ENCODE measurements at regions not wholly inside any gene's neighbourhood (a gene's known extent, or its start where the extent isn't known, plus 50 kb on each side); places are given as distances from the start of the nearest gene placed in this dataset.
"Not testable (repeated sequence)": the region's sequence is repeated elsewhere in the genome, so short reads cannot be mapped to it uniquely, and the experiment has no call there.

- not testable (repeated sequence) for DNase-seq (ENCODE audit: low spot score in 2 of 2); FAIRE-seq
Observed at GRCh38 chr3:194959666-194960065, 274.0 kb downstream of the FAM43A start.

- FAIRE-seq (no peak), DNase-seq (ENCODE audit: low spot score in 2 of 2) (no peak)
Observed at GRCh38 chr3:194960446-194961032, 274.9 kb downstream of the FAM43A start.

GRCh38 chr3:194961149-194961548 is 275.5 kb downstream of the FAM43A start:
- DNase-seq (ENCODE audit: low spot score in 2 of 2) (no peak), FAIRE-seq (no peak)

GRCh38 chr3:194961571-194961970 is 275.9 kb downstream of the FAM43A start:
- DNase-seq (ENCODE audit: low spot score in 2 of 2) (no peak), FAIRE-seq (no peak)

GRCh38 chr3:194962056-194962455 is 276.4 kb downstream of the FAM43A start:
- FAIRE-seq (no peak), DNase-seq (ENCODE audit: low spot score in 2 of 2) (no peak)

GRCh38 chr3:194964809-194965208 is 279.1 kb downstream of the FAM43A start:
- DNase-seq (ENCODE audit: low spot score in 2 of 2) (no peak), FAIRE-seq (no peak)

- no peak for FAIRE-seq
- DNase-seq (ENCODE audit: low spot score in 2 of 2) = no peak
Observed at GRCh38 chr3:194967151-194968117, 281.8 kb downstream of the FAM43A start.

- FAIRE-seq (no peak), DNase-seq (ENCODE audit: low spot score in 2 of 2) (no peak)
Observed at GRCh38 chr3:194970066-194970465, 284.4 kb downstream of the FAM43A start.

- FAIRE-seq = no peak
Observed at GRCh38 chr3:194971009-194971408, 285.3 kb downstream of the FAM43A start.

GRCh38 chr3:194971965-194972364 is 286.3 kb downstream of the FAM43A start:
- no peak for FAIRE-seq

More at GRCh38 chr3:194971009-194971408, 285.3 kb downstream of the FAM43A start:
- DNase-seq (ENCODE audit: low spot score in 2 of 2) = no peak

GRCh38 chr3:194972641-194973040 is 287.0 kb downstream of the FAM43A start:
- FAIRE-seq (no peak), DNase-seq (ENCODE audit: low spot score in 2 of 2) (no peak)

More at GRCh38 chr3:194971965-194972364, 286.3 kb downstream of the FAM43A start:
- no peak for DNase-seq (ENCODE audit: low spot score in 2 of 2)

- FAIRE-seq = no peak
- no peak for DNase-seq (ENCODE audit: low spot score in 2 of 2)
Observed at GRCh38 chr3:194973366-194974000, 287.8 kb downstream of the FAM43A start.

- DNase-seq (ENCODE audit: low spot score in 2 of 2) (no peak), FAIRE-seq (no peak)
Observed at GRCh38 chr3:194974468-194975135, 288.9 kb downstream of the FAM43A start.

- DNase-seq (ENCODE audit: low spot score in 2 of 2) (no peak), FAIRE-seq (no peak)
Observed at GRCh38 chr3:194976049-194976451, 290.4 kb downstream of the FAM43A start.

GRCh38 chr3:194976874-194977273 is 291.2 kb downstream of the FAM43A start:
- FAIRE-seq (no peak), DNase-seq (ENCODE audit: low spot score in 2 of 2) (no peak)

GRCh38 chr3:194977356-194977755 is 291.7 kb downstream of the FAM43A start:
- FAIRE-seq = no peak
- no peak for DNase-seq (ENCODE audit: low spot score in 2 of 2)

GRCh38 chr3:194979173-194979572 is 291.8 kb downstream of the XXYLT1 start:
- FAIRE-seq = no peak
- no peak for DNase-seq (ENCODE audit: low spot score in 2 of 2)

GRCh38 chr3:194982472-194982871 is 288.5 kb downstream of the XXYLT1 start:
- no peak for FAIRE-seq

GRCh38 chr3:194983121-194983520 is 287.8 kb downstream of the XXYLT1 start:
- no peak for DNase-seq (ENCODE audit: low spot score in 2 of 2)

More at GRCh38 chr3:194982472-194982871, 288.5 kb downstream of the XXYLT1 start:
- DNase-seq (ENCODE audit: low spot score in 2 of 2) = no peak

GRCh38 chr3:194983620-194984019 is 287.3 kb downstream of the XXYLT1 start:
- no peak for FAIRE-seq
- no peak for DNase-seq (ENCODE audit: low spot score in 2 of 2)

More at GRCh38 chr3:194983121-194983520, 287.8 kb downstream of the XXYLT1 start:
- no peak for FAIRE-seq

All from frontal cortex (tissue), 3 donors.